ENCODE measurements at regions not wholly inside any gene's neighbourhood (a gene's known extent, or its start where the extent isn't known, plus 50 kb on each side); places are given as distances from the start of the nearest gene placed in this dataset.
A peak's percentile ranks its signal among the peaks of the same experiment; 100 is the strongest.
"Not testable (repeated sequence)": the region's sequence is repeated elsewhere in the genome, so short reads cannot be mapped to it uniquely, and the experiment has no call there.

DNA sequence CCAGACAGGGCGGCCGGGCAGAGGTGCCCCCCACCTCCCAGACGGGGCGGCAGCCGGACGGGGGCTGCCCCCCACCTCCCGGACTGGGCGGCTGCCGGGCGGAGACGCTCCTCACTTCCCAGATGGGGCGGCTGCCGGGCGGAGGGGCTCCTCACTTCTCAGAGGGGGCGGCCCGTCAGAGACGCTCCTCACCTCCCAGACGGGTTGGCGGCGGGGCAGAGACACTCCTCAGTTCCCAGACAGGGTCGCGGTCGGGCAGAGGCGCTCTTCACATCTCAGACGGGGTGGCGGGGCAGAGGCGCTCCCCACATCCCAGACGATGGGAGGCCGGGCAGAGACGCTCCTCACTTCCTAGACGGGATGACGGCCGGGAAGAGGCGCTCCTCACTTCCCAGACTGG lies 68.5 kb upstream of the GPC4 start:
- DNase-seq = not testable (repeated sequence)

DNA sequence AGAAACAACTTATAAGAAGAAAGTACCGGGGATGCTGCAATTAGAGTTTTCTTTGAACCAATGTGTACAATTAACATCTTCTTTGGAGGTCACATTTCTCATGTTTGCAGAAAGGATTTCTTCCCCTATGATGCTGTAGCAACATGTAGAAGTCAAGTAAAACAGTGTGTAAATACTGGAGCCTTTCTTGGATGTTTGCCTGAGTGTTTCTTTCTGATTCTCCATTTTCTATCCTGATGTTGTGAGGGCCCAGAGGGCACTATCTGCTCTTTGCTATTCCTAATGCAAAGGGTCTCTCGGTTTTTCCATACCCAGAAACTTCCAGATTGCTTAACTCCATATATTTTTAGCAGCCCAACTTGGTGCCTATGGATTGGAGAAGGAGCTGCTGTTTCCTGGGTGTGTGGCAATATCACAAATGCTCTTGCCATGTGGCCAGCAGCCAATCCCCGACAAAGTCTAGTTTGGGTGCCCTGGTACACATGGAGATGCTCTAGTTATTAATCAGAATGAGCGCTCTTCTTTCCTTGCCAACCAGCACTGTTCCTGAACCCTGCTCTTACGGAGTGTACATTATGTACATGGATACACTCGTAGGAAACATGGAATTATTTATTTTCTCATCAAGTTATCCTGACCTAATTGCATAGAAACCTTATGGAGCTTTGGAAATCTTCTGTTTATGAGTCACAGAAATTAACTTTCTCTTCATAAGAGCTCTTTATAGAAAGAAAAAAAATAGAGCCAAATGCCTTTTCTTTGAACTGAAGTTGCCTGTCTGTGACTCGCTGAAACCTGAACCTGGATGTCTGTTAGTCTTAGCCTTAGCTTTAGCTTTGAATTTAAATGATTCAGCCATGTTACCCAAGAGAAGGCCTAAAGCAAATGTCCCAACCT lies 67.0 kb upstream of the GPC4 start:
- DNase-seq = no peak

DNA sequence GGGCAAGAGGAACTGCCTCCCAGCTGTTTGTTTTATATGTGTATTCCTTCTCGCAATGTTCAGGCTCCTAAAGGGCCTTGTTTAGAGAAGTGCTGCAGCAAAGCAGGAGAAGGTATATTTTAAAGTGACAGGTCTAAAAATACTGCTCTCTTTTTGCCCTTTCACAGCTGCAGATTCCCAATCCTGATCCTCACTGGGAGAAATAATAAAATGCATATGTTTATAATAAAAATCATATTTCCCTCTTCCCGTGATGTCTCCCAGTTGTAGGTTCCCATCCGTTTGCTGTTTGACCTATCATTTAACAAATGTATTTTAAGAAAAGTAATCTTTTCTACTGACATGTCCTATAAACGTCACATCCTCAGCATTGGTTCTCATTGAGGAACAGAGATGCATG lies 62.7 kb upstream of the GPC4 start:
- no peak for DNase-seq

DNA sequence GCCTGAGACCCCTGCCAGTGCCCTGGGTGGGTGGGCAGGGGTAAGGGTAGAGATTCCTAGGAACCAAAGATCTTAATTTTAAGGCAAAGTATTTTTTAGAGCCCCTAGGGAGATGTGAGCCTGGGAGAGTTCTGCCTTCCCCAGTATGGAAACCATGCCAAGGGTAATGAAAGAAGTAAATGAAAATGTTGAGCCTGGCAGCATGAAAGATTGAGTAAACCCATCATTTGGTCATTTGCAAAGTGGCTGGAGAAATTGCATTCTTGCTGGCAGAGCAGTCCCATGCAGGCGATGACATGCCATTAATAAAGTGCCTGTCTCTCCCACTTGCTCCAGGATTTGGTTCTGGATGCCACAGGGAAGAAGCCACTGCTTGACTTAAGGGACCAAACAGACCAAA lies 60.7 kb upstream of the GPC4 start:
- DNase-seq = no peak

DNA sequence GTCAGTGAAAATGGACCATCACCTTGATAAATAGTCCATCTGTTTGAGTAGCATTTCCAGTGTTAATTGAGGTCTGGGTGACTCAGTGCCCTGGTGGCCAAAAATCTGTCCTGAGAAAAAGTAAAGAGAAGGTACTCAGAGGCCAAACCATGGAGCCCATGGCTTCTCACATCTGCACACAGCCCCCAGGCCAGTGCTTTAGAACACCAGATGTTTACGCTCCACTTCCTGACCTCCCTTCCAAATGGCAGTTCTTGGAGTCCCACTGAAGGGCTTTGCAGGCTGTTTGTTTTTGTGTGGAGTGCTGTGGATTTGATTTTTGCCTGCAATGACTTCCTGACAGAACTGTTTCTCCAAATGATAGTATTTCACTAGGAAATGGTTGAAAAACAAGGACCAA lies 60.2 kb upstream of the GPC4 start:
- peak; percentile 46 for DNase-seq

DNA sequence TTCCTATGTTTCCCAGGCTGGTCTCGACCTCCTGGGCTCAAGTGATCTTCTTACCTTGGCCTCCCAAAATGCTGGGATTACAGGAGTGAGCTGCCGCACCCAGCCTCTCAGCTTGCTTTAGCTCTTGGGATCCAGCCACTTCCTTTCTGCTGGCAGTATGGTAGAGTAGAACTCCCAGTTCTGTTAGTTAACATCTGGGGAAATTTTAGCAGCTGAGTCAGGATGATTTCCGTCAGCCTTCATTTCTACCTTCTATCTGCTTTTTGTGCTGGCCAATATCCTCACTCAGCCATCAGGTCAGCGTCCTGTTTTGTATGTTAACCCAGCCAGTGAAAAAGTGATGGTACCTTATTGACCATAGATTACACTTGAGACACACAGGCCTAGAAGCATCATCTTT lies 59.3 kb upstream of the GPC4 start:
- DNase-seq = no peak

DNA sequence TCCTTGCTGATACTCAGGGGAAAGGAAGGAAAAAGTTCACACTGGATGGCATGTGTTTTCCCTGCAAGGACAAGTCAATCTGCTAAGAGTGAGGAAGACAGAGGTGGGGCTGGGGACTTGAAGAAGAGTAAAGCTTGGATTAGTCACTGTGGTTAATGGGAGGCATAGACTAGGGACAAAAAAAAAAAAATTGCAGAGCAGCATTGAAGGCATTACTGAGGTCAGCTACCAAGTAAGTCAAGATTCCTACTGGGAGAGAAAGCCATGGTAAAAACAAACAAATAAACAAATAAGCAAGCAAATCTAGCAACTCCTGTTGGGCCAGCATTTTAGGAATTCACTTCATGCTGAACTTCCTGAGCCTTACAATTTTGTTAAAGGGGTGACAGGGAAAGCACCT lies 58.2 kb upstream of the GPC4 start:
- DNase-seq = no peak

DNA sequence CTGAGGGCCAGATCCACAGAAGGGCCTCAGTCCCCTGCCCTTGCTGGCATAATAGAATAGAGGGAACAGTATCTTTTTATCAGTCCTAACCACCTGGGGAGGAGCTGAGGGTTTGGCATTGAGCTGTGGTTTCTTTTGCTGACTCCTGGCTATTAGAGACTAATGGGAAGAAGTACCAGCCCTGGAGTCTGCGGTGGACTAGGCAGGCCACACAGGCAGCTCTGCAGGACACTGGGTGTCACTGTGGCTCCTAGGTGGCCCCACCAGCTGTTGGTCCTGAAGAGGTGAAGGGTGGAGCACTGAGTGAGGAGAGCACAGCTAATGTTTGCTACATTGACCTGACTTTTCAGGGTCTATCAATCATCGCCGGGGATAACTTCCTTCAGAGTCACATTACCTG lies 52.8 kb upstream of the GPC4 start:
- no peak for DNase-seq

DNA sequence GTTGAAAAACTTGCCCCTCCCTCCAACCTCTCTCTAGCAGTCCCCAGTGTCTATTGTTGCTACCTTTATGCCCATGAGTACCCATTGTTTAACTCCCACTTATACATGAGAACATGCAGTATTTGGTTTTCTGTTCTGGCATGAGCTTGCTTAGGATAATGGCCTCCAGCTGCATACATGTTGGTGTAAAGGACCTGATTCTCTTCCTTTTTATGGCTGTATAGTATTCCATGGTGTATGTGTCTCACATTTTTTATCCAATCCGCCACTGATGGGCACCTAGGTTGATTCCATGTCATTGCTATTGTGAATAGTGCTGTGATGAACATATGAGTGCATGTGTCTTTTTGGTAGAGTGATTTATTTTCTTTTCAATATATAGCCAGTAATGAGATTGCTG lies 50.0 kb upstream of the GPC4 start:
- DNase-seq = no peak

All from left hindlimb (tissue), 1 donor.